ENCODE measurements at regions not wholly inside any gene's neighbourhood (a gene's known extent, or its start where the extent isn't known, plus 50 kb on each side); places are given as distances from the start of the nearest gene placed in this dataset.

DNA sequence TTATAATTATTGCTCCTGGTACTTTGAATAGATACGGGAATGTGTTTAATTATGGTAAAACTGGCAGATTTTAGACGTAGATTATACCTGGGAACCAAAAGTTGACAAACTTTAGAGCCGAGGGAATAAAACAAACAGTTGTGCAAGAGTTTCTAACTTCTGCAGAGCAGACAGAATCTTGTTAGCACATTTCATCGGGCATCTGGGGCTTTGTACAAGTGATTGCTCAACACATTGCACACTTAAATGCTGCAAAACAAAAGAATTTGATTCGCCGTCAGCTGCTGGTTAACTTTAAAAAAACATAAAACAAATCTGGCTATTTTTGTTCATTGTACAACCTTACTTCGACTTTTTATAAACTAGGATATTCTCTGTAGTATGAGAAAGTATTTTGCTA is 398.1 kb downstream of the MAN2A1 start:
- TF ChIP-seq, protein P1, sequence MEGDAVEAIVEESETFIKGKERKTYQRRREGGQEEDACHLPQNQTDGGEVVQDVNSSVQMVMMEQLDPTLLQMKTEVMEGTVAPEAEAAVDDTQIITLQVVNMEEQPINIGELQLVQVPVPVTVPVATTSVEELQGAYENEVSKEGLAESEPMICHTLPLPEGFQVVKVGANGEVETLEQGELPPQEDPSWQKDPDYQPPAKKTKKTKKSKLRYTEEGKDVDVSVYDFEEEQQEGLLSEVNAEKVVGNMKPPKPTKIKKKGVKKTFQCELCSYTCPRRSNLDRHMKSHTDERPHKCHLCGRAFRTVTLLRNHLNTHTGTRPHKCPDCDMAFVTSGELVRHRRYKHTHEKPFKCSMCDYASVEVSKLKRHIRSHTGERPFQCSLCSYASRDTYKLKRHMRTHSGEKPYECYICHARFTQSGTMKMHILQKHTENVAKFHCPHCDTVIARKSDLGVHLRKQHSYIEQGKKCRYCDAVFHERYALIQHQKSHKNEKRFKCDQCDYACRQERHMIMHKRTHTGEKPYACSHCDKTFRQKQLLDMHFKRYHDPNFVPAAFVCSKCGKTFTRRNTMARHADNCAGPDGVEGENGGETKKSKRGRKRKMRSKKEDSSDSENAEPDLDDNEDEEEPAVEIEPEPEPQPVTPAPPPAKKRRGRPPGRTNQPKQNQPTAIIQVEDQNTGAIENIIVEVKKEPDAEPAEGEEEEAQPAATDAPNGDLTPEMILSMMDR (IDR thresholded peaks at IDR 0.05), result no peak
- TF ChIP-seq POLR2A (IDR thresholded peaks at IDR 0.05), result no peak
